ENCODE measurements at regions not wholly inside any gene's neighbourhood (a gene's known extent, or its start where the extent isn't known, plus 50 kb on each side); places are given as distances from the start of the nearest gene placed in this dataset.

- POLR2A ChIA-PET = no interaction called here
- 2% methylated on average over 2 of the region's 2 CpGs for WGBS (ENCODE audit: low lambda C conversion rate)
These were observed 79.3 kb upstream of the SHOX start for GRCh38 chrX:551306-551705.

More at GRCh38 chrX:551306-551705, 79.3 kb upstream of the SHOX start:
- H4K20me1 ChIP-seq (ENCODE audit: insufficient read depth) = no peaks in the 10 kb centered on the region
- no peaks in the 10 kb centered on the region for H3K9me2 ChIP-seq
- H3K27me3 ChIP-seq (ENCODE audit: insufficient read depth) = no peaks in the 10 kb centered on the region
- no peaks in the 10 kb centered on the region for H3K9me3 ChIP-seq
- no peak overlapping the region for H3K4me3 ChIP-seq (ENCODE audit: low read depth in 2 of 2, low read length in 1 of 2)
- no peak for DNase-seq
- no peak overlapping the region for H3K4me2 ChIP-seq
- H3K79me2 ChIP-seq (ENCODE audit: insufficient read depth) = no peaks in the 10 kb centered on the region
- CTCF ChIA-PET = no interaction called here
- no peak overlapping the region for H3K9ac ChIP-seq
- H3K27ac ChIP-seq (ENCODE audit: low read depth in 2 of 2, low read length in 1 of 2) = no peak overlapping the region
- H2AFZ ChIP-seq (ENCODE audit: low read depth) = no peak overlapping the region
- TF ChIP-seq, protein P1, sequence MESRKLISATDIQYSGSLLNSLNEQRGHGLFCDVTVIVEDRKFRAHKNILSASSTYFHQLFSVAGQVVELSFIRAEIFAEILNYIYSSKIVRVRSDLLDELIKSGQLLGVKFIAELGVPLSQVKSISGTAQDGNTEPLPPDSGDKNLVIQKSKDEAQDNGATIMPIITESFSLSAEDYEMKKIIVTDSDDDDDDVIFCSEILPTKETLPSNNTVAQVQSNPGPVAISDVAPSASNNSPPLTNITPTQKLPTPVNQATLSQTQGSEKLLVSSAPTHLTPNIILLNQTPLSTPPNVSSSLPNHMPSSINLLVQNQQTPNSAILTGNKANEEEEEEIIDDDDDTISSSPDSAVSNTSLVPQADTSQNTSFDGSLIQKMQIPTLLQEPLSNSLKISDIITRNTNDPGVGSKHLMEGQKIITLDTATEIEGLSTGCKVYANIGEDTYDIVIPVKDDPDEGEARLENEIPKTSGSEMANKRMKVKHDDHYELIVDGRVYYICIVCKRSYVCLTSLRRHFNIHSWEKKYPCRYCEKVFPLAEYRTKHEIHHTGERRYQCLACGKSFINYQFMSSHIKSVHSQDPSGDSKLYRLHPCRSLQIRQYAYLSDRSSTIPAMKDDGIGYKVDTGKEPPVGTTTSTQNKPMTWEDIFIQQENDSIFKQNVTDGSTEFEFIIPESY (IDR thresholded peaks at IDR 0.05; ENCODE audit: borderline replicate concordance, low read depth) = no peak
- TF ChIP-seq ELF1 (IDR thresholded peaks at IDR 0.05) (no peak), MEF2A (IDR thresholded peaks at IDR 0.05; ENCODE audit: borderline replicate concordance, low read depth) (no peak), EP300 (IDR thresholded peaks at IDR 0.05; ENCODE audit: borderline replicate concordance in 1 of 2, low read depth in 1 of 2, low read length in 1 of 2) (no peak), RFX5 (IDR thresholded peaks at IDR 0.05; ENCODE audit: low read length) (no peak), RCOR1 (IDR thresholded peaks at IDR 0.05; ENCODE audit: low read length) (no peak), RXRA (IDR thresholded peaks at IDR 0.05; ENCODE audit: borderline replicate concordance, low read depth) (no peak), FOXM1 (IDR thresholded peaks at IDR 0.05; ENCODE audit: low read depth) (no peak), GABPA (IDR thresholded peaks at IDR 0.05; ENCODE audit: low read depth) (no peak), PBX3 (IDR thresholded peaks at IDR 0.05) (no peak), MXI1 (IDR thresholded peaks at IDR 0.05; ENCODE audit: low read depth, low read length) (no peak), EZH2phosphoT487 (IDR thresholded peaks at IDR 0.05; ENCODE audit: borderline replicate concordance, low read depth) (no peak), TEAD4 (IDR thresholded peaks at IDR 0.05; ENCODE audit: borderline replicate concordance, insufficient read depth) (no peak), CHD2 (IDR thresholded peaks at IDR 0.05; ENCODE audit: low read length, partially characterized antibody) (no peak)
- TF ChIP-seq, protein P2, sequence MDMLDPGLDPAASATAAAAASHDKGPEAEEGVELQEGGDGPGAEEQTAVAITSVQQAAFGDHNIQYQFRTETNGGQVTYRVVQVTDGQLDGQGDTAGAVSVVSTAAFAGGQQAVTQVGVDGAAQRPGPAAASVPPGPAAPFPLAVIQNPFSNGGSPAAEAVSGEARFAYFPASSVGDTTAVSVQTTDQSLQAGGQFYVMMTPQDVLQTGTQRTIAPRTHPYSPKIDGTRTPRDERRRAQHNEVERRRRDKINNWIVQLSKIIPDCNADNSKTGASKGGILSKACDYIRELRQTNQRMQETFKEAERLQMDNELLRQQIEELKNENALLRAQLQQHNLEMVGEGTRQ (IDR thresholded peaks at IDR 0.05; ENCODE audit: borderline replicate concordance, low read depth, low read length) = no peak
- TF ChIP-seq, protein P3, sequence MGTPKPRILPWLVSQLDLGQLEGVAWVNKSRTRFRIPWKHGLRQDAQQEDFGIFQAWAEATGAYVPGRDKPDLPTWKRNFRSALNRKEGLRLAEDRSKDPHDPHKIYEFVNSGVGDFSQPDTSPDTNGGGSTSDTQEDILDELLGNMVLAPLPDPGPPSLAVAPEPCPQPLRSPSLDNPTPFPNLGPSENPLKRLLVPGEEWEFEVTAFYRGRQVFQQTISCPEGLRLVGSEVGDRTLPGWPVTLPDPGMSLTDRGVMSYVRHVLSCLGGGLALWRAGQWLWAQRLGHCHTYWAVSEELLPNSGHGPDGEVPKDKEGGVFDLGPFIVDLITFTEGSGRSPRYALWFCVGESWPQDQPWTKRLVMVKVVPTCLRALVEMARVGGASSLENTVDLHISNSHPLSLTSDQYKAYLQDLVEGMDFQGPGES (IDR thresholded peaks at IDR 0.05; ENCODE audit: low read depth, low read length) = no peak
- TF ChIP-seq, protein P4, sequence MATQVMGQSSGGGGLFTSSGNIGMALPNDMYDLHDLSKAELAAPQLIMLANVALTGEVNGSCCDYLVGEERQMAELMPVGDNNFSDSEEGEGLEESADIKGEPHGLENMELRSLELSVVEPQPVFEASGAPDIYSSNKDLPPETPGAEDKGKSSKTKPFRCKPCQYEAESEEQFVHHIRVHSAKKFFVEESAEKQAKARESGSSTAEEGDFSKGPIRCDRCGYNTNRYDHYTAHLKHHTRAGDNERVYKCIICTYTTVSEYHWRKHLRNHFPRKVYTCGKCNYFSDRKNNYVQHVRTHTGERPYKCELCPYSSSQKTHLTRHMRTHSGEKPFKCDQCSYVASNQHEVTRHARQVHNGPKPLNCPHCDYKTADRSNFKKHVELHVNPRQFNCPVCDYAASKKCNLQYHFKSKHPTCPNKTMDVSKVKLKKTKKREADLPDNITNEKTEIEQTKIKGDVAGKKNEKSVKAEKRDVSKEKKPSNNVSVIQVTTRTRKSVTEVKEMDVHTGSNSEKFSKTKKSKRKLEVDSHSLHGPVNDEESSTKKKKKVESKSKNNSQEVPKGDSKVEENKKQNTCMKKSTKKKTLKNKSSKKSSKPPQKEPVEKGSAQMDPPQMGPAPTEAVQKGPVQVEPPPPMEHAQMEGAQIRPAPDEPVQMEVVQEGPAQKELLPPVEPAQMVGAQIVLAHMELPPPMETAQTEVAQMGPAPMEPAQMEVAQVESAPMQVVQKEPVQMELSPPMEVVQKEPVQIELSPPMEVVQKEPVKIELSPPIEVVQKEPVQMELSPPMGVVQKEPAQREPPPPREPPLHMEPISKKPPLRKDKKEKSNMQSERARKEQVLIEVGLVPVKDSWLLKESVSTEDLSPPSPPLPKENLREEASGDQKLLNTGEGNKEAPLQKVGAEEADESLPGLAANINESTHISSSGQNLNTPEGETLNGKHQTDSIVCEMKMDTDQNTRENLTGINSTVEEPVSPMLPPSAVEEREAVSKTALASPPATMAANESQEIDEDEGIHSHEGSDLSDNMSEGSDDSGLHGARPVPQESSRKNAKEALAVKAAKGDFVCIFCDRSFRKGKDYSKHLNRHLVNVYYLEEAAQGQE (IDR thresholded peaks at IDR 0.05; ENCODE audit: low read depth, low read length) = no peak
- no peaks in the 10 kb centered on the region for H3K4me1 ChIP-seq (ENCODE audit: control insufficient read depth in 1 of 2, insufficient read depth in 2 of 2, low read depth in 1 of 2, low read length in 1 of 2)
- no peaks in the 10 kb centered on the region for H3F3A ChIP-seq (replicated peaks; ENCODE audit: insufficient read depth)
- no peaks in the 10 kb centered on the region for H3K36me3 ChIP-seq (replicated peaks in 1 of 2; ENCODE audit: control insufficient read depth in 1 of 2, insufficient read depth in 2 of 2, low read length in 1 of 2)
